ENCODE measurements at regions not wholly inside any gene's neighbourhood (a gene's known extent, or its start where the extent isn't known, plus 50 kb on each side); places are given as distances from the start of the nearest gene placed in this dataset.

DNA sequence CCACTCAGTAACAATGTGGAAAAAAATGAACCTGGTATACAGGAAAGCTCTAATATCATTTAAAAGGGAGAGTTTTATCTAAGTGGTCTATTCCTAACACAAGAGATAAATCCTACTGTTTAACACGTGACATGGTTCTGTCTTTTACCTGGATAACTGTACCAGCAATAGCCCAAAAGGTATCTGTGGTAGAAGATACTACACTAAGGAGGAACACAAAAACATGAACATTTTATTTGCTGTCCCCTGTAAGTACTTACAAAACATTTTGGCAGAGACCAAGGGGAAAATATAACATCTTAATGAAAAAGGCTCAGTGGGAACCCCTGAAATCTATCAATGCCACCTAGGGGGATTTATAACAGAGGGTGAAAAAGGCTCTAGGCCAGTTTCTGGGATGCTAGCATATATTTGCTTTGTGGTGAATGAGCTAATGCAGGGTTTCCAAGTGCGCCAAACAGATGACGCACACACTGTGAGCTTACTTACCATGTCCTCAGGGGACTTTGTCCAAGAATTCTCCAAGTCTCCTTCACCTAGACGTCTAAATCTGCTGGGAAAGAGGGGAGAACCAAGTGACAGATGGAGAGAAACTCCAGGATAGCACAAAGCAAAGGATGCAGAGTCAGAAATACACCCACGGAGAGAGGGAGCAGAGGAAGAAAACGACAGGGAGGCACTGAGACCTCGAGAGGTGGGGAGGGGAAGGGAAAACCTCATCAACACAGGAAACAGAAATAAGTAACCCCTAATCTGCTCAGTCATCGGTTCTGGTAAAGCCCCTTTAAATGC is 112.5 kb upstream of the PRNP start (continued):
- TF ChIP-seq, protein P1, sequence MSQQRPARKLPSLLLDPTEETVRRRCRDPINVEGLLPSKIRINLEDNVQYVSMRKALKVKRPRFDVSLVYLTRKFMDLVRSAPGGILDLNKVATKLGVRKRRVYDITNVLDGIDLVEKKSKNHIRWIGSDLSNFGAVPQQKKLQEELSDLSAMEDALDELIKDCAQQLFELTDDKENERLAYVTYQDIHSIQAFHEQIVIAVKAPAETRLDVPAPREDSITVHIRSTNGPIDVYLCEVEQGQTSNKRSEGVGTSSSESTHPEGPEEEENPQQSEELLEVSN (IDR thresholded peaks at IDR 0.05), result no peak
- TF ChIP-seq JUND (IDR thresholded peaks at IDR 0.05; ENCODE audit: low read length) (no peak), SUZ12 (IDR thresholded peaks at IDR 0.05; ENCODE audit: low read length) (no peak)
- TF ChIP-seq, protein P2, sequence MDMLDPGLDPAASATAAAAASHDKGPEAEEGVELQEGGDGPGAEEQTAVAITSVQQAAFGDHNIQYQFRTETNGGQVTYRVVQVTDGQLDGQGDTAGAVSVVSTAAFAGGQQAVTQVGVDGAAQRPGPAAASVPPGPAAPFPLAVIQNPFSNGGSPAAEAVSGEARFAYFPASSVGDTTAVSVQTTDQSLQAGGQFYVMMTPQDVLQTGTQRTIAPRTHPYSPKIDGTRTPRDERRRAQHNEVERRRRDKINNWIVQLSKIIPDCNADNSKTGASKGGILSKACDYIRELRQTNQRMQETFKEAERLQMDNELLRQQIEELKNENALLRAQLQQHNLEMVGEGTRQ (IDR thresholded peaks at IDR 0.05; ENCODE audit: low read length), result no peak

All from H1 (cell line).